Glutamatergic neuron (in vitro differentiated cells): ENCODE measurements at regions not wholly inside any gene's neighbourhood (a gene's known extent, or its start where the extent isn't known, plus 50 kb on each side); places are given as distances from the start of the nearest gene placed in this dataset.
"Not testable (repeated sequence)": the region's sequence is repeated elsewhere in the genome, so short reads cannot be mapped to it uniquely, and the experiment has no call there.

Experiments
- DNase-seq: peaks from one replicate; pipeline ENCODE4 v3.0.0; 2022
- H3K27ac Mint-ChIP-seq: one replicate; pipeline ENCODE4 v1.8.0; 2020; ENCODE audit warnings: mild to moderate bottlenecking, mixed read lengths, inconsistent platforms; ENCODE audit not compliant: unreplicated experiment
- H3K27me3 Mint-ChIP-seq: one replicate; pipeline ENCODE4 v1.8.0; 2020; ENCODE audit warnings: mild to moderate bottlenecking, moderate library complexity, mixed read lengths, inconsistent platforms; ENCODE audit not compliant: unreplicated experiment
- H3K36me3 Mint-ChIP-seq: one replicate; pipeline ENCODE4 v1.8.0; 2020; ENCODE audit warnings: mild to moderate bottlenecking, mixed read lengths, inconsistent platforms; ENCODE audit not compliant: unreplicated experiment
- H3K4me1 Mint-ChIP-seq: one replicate; pipeline ENCODE4 v1.8.0; 2020; ENCODE audit warnings: mild to moderate bottlenecking, low read depth, mixed read lengths, inconsistent platforms; ENCODE audit not compliant: unreplicated experiment
- H3K4me3 Mint-ChIP-seq: one replicate; pipeline ENCODE4 v1.8.0; 2020; ENCODE audit warnings: mild to moderate bottlenecking, mixed read lengths, inconsistent platforms; ENCODE audit not compliant: unreplicated experiment
- H3K9me3 Mint-ChIP-seq: one replicate; pipeline ENCODE4 v1.8.0; 2020; ENCODE audit warnings: mild to moderate bottlenecking, moderate library complexity, mixed read lengths, inconsistent platforms; ENCODE audit not compliant: unreplicated experiment
- TF ChIP-seq, protein P1 (sequence below): fragments of 200-600 bp; sonication (generic); IDR thresholded peaks from one replicate; pipeline ENCODE4 v1.5.0; 2021; ENCODE audit not compliant: partially characterized antibody, unreplicated experiment

DNA sequence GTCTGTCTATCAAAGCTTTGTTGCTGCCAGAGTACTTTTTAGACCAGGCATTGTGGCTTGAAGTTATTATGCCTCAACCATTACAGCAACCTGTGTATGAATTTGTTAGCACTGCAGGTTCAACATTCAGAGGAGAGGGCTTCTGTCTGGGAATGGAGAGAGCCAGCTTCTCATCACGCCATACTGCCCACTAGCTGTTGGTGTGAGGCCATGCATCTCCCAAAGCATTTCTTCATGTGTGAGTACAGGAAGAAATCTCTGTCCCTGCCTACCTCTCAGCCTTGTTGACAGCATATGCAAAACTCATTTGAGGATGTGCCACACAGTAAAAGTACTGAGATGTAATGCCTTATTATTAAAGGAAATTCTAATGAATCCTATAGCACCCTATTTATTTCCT, 76.9 kb upstream of the PPARGC1A start:
- H3K9me3 Mint-ChIP-seq, result peaks cover 1% of the 10 kb centered on the region
- H3K27me3 Mint-ChIP-seq, result peaks cover 2% of the 10 kb centered on the region
- TF ChIP-seq, protein P1, sequence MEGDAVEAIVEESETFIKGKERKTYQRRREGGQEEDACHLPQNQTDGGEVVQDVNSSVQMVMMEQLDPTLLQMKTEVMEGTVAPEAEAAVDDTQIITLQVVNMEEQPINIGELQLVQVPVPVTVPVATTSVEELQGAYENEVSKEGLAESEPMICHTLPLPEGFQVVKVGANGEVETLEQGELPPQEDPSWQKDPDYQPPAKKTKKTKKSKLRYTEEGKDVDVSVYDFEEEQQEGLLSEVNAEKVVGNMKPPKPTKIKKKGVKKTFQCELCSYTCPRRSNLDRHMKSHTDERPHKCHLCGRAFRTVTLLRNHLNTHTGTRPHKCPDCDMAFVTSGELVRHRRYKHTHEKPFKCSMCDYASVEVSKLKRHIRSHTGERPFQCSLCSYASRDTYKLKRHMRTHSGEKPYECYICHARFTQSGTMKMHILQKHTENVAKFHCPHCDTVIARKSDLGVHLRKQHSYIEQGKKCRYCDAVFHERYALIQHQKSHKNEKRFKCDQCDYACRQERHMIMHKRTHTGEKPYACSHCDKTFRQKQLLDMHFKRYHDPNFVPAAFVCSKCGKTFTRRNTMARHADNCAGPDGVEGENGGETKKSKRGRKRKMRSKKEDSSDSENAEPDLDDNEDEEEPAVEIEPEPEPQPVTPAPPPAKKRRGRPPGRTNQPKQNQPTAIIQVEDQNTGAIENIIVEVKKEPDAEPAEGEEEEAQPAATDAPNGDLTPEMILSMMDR, result no peak
- peaks cover 5% of the 10 kb centered on the region for H3K36me3 Mint-ChIP-seq
- no peak overlapping the region for H3K4me3 Mint-ChIP-seq
- no peak overlapping the region for H3K27ac Mint-ChIP-seq
- DNase-seq, result no peak
- peaks cover 3% of the 10 kb centered on the region for H3K4me1 Mint-ChIP-seq

- Mint-ChIP-seq H3K27me3 (no peaks in the 10 kb centered on the region), H3K27ac (no peak overlapping the region), H3K36me3 (peaks cover 5% of the 10 kb centered on the region), H3K4me1 (peaks cover 4% of the 10 kb centered on the region), H3K4me3 (no peak overlapping the region), H3K9me3 (no peaks in the 10 kb centered on the region)
- DNase-seq, result no peak
- TF ChIP-seq, protein P1, result no peak
Measured at GRCh38 chr4:23962462-23962861, 72.6 kb upstream of the PPARGC1A start.

GRCh38 chr4:23961395-23961794, 71.5 kb upstream of the PPARGC1A start:
- H3K4me3 Mint-ChIP-seq, H3K27ac Mint-ChIP-seq, H3K36me3 Mint-ChIP-seq: not testable (repeated sequence)

GRCh38 chr4:23959396-23960148, 69.7 kb upstream of the PPARGC1A start:
- no peak overlapping the region for H3K27ac Mint-ChIP-seq
- TF ChIP-seq, protein P1, result no peak
- no peak overlapping the region for H3K4me3 Mint-ChIP-seq
- DNase-seq, result no peak
- peaks cover 4% of the 10 kb centered on the region for H3K4me1 Mint-ChIP-seq
- H3K9me3 Mint-ChIP-seq, result no peaks in the 10 kb centered on the region
- peaks cover 5% of the 10 kb centered on the region for H3K36me3 Mint-ChIP-seq
- H3K27me3 Mint-ChIP-seq, result no peaks in the 10 kb centered on the region

More at GRCh38 chr4:23961395-23961794, 71.5 kb upstream of the PPARGC1A start:
- H3K4me1 Mint-ChIP-seq, H3K27me3 Mint-ChIP-seq, DNase-seq, H3K9me3 Mint-ChIP-seq: not testable (repeated sequence)

DNA sequence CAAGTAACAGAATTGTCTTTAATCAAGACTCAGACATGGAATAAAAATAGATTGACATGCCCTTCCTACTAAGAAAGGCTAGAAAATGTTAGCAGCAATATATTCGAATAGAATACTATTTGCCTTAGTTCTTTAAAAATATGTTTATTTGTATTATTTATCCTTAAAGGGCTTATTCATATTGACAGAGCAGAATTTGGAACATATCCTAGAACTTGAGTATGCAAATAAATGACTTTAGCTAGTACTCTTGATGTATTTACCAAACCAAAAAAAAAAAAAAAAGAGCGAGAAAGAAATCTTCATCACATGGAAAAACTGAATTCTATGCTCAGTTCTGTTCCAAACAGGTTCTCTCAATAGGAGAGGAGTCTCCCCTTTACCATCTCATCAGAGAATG, 68.9 kb upstream of the PPARGC1A start:
- DNase-seq, result no peak
- Mint-ChIP-seq H3K9me3 (no peaks in the 10 kb centered on the region), H3K27me3 (no peaks in the 10 kb centered on the region), H3K4me1 (peaks cover 4% of the 10 kb centered on the region), H3K27ac (no peak overlapping the region), H3K4me3 (no peak overlapping the region), H3K36me3 (peaks cover 5% of the 10 kb centered on the region)
- TF ChIP-seq, protein P1, result no peak
